BE2C (cell line): ENCODE measurements at regions not wholly inside any gene's neighbourhood (a gene's known extent, or its start where the extent isn't known, plus 50 kb on each side); places are given as distances from the start of the nearest gene placed in this dataset.

Experiments
- DNase-seq: peaks from one replicate; pipeline ENCODE4 v3.0.0-alpha.2; 2020
- H3K27me3 ChIP-seq: fragments of 250-450 bp; sonication (Bioruptor Pico); 2 replicates; pipeline ENCODE4 v1.5.1; 2020; ENCODE audit warnings: mild to moderate bottlenecking
- H3K36me3 ChIP-seq: fragments of 250-450 bp; sonication (Bioruptor Pico); 2 replicates; pipeline ENCODE4 v1.5.1; 2020; ENCODE audit warnings: mild to moderate bottlenecking
- H3K4me1 ChIP-seq: fragments of 250-450 bp; sonication (Bioruptor Pico); 2 replicates; pipeline ENCODE4 v1.5.1; 2020
- H3K4me3 ChIP-seq: 2 replicates; pipeline ENCODE4 v1.5.1; 2011; ENCODE audit warnings: low read depth, low read length
- H3K9me3 ChIP-seq: fragments of 250-450 bp; sonication (Bioruptor Pico); 2 replicates; pipeline ENCODE4 v1.5.1; 2020
- TF ChIP-seq, protein P1 (sequence below): IDR thresholded peaks from 2 replicates; pipeline ENCODE4 v1.5.1; 2012; ENCODE audit warnings: mild to moderate bottlenecking, low read depth, low read length

- TF ChIP-seq, protein P1, sequence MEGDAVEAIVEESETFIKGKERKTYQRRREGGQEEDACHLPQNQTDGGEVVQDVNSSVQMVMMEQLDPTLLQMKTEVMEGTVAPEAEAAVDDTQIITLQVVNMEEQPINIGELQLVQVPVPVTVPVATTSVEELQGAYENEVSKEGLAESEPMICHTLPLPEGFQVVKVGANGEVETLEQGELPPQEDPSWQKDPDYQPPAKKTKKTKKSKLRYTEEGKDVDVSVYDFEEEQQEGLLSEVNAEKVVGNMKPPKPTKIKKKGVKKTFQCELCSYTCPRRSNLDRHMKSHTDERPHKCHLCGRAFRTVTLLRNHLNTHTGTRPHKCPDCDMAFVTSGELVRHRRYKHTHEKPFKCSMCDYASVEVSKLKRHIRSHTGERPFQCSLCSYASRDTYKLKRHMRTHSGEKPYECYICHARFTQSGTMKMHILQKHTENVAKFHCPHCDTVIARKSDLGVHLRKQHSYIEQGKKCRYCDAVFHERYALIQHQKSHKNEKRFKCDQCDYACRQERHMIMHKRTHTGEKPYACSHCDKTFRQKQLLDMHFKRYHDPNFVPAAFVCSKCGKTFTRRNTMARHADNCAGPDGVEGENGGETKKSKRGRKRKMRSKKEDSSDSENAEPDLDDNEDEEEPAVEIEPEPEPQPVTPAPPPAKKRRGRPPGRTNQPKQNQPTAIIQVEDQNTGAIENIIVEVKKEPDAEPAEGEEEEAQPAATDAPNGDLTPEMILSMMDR, result no peak
- Histone ChIP-seq H3K4me1 (no peaks in the 10 kb centered on the region), H3K9me3 (no peaks in the 10 kb centered on the region; the same call in 1 of the 2 replicates), H3K36me3 (no peaks in the 10 kb centered on the region), H3K4me3 (no peak overlapping the region), H3K27me3 (no peaks in the 10 kb centered on the region)
- no peak for DNase-seq
These were observed 754.2 kb upstream of the ID2 start for GRCh38 chr2:7927691-7928090.

DNA sequence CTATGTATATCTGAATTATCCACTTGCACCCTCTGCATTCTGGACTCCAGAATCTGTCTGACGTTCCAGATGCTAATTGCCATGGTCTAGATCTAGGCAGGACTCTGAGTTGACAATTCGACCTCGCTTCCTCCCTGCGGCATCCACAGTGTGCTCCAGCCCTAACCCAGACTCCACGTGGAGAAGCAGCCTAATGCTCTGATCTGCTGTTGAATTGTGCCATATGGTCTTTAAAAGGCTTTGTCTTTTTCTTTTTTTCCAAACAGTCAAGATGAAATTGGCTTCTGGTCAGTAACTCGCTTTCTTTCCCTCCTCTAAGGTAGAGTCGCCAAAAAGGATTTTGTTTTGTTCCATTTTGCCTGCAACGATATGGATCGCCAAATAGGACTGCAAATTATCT, 752.6 kb upstream of the ID2 start:
- TF ChIP-seq, protein P1, result no peak
- no peaks in the 10 kb centered on the region for H3K9me3 ChIP-seq

GRCh38 chr2:7930800-7931635, 750.8 kb upstream of the ID2 start:
- no peak overlapping the region for H3K4me3 ChIP-seq
- no peaks in the 10 kb centered on the region for H3K27me3 ChIP-seq
- no peaks in the 10 kb centered on the region for H3K4me1 ChIP-seq
- DNase-seq, result no peak
- H3K9me3 ChIP-seq, result no peaks in the 10 kb centered on the region
- TF ChIP-seq, protein P1, result no peak
- no peaks in the 10 kb centered on the region for H3K36me3 ChIP-seq

More for the DNA sequence above, 752.6 kb upstream of the ID2 start:
- Histone ChIP-seq H3K4me3 (no peak overlapping the region), H3K36me3 (no peaks in the 10 kb centered on the region), H3K4me1 (no peaks in the 10 kb centered on the region), H3K27me3 (no peaks in the 10 kb centered on the region)
- no peak for DNase-seq

DNA sequence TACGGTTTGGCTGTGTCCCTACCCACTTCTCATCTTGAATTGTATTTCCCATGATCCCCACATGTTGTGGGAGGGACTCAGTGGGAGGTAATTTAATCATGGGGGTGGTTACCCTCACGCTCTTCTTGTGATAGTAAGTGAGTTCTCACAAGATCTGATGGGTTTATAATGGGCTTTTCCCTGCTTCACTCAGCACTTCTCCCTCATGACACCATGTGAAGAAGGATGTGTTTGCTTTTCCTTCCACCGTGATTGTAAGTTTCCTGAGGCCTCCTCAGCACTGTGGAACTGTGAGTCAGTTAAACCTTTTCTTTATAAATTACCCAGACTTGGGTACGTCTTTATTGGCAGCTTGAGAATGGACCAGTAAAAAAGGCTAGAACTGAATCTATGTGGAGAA, 750.0 kb upstream of the ID2 start:
- H3K9me3 ChIP-seq, result no peaks in the 10 kb centered on the region
- no peaks in the 10 kb centered on the region for H3K4me1 ChIP-seq
- H3K27me3 ChIP-seq, result no peaks in the 10 kb centered on the region
- no peak overlapping the region for H3K4me3 ChIP-seq
- H3K36me3 ChIP-seq, result no peaks in the 10 kb centered on the region
- DNase-seq, result no peak
- TF ChIP-seq, protein P1, result no peak

GRCh38 chr2:7933672-7934071, 748.2 kb upstream of the ID2 start:
- Histone ChIP-seq H3K4me1 (no peaks in the 10 kb centered on the region), H3K36me3 (no peaks in the 10 kb centered on the region), H3K4me3 (no peak overlapping the region), H3K27me3 (no peaks in the 10 kb centered on the region), H3K9me3 (no peaks in the 10 kb centered on the region)
- no peak for DNase-seq
- TF ChIP-seq, protein P1, result no peak

GRCh38 chr2:7934476-7934875, 747.4 kb upstream of the ID2 start:
- H3K4me3 ChIP-seq, result no peak overlapping the region
- H3K27me3 ChIP-seq, result no peaks in the 10 kb centered on the region
- H3K9me3 ChIP-seq, result no peaks in the 10 kb centered on the region
- DNase-seq, result no peak
- no peaks in the 10 kb centered on the region for H3K36me3 ChIP-seq
- no peaks in the 10 kb centered on the region for H3K4me1 ChIP-seq
- TF ChIP-seq, protein P1, result no peak
